Parathyroid adenoma (tissue), 2 donors: ENCODE measurements at regions not wholly inside any gene's neighbourhood (a gene's known extent, or its start where the extent isn't known, plus 50 kb on each side); places are given as distances from the start of the nearest gene placed in this dataset.

Experiments
- H2AFZ ChIP-seq: fragments of 300-600 bp; sonication (generic); one replicate; pipeline ENCODE4 v1.7.0; 2017; ENCODE audit warnings: antibody characterized with exemption, mild to moderate bottlenecking
- H3K27ac ChIP-seq: fragments of 300-600 bp; sonication (generic); one replicate; pipeline ENCODE4 v1.7.0; 2017
- H3K27me3 ChIP-seq: fragments of 300-600 bp; sonication (generic); one replicate; pipeline ENCODE4 v1.7.0; 2017; ENCODE audit warnings: low read length; ENCODE audit not compliant: control insufficient read depth, insufficient read depth
- H3K36me3 ChIP-seq: fragments of 300-600 bp; sonication (generic); one replicate; pipeline ENCODE4 v1.7.0; 2017; ENCODE audit warnings: low read length; ENCODE audit not compliant: control insufficient read depth, insufficient read depth
- H3K4me1 ChIP-seq: fragments of 300-600 bp; sonication (generic); one replicate; pipeline ENCODE4 v1.7.0; 2017; ENCODE audit warnings: control low read depth
- H3K4me2 ChIP-seq: fragments of 300-600 bp; sonication (generic); one replicate; pipeline ENCODE4 v1.7.0; 2017; ENCODE audit warnings: low read length
- H3K4me3 ChIP-seq: fragments of 300-600 bp; sonication (generic); one replicate; pipeline ENCODE4 v1.7.0; 2017; ENCODE audit warnings: low read depth, low read length
- H3K79me2 ChIP-seq: fragments of 300-600 bp; sonication (generic); one replicate; pipeline ENCODE4 v1.7.0; 2017; ENCODE audit warnings: control low read depth
- H3K9ac ChIP-seq: fragments of 300-600 bp; sonication (generic); one replicate; pipeline ENCODE4 v1.7.0; 2017; ENCODE audit warnings: mild to moderate bottlenecking
- H3K9me3 ChIP-seq: fragments of 300-600 bp; sonication (generic); one replicate; pipeline ENCODE4 v1.7.0; 2017; ENCODE audit warnings: low read length; ENCODE audit not compliant: control insufficient read depth
- TF ChIP-seq, protein P1 (sequence below): fragments of 300-600 bp; sonication (generic); IDR thresholded peaks from one replicate; pipeline ENCODE4 v1.7.0; 2017; ENCODE audit warnings: antibody characterized with exemption, mild to moderate bottlenecking
- donor health status: primary hyperparathyroidism.

DNA sequence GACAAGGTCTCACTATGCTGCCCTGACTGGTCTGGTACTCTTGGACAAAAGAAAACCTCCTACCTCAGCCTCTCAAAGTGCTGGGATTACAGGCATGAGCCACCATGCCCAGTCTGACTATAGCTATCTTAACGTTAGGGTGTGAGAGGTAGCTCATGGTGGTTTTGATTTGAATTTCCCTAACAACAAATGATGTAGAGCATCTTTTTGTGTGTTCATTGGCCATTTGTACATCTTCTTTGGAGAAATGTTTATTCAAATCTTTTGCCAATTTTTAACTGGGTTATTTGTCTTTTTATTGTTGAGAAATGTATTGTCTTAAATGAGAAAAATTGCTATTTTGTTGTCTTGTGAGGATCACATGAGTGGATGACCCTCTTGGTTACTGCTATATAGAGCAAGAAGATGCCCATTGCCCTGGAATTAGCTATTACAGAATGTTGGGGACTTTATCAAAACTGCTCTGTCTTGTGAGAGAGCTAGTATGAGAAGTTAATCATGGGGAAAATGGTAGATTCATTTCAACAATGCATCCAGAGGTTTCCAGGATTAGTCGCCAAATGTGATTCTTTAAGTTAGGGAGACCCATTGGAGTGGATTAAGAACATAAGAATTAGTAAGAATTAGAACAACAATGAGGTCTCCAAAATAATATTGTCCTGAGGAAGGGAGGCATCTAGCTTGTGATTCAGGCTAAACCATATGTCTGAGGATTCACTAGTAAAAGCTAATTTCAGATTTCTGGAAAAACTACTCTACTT lies 124.3 kb upstream of the MOCS2 start:
- Histone ChIP-seq H3K9ac (no peak overlapping the region), H3K4me1 (no peaks in the 10 kb centered on the region), H3K79me2 (no peaks in the 10 kb centered on the region), H3K27me3 (no peaks in the 10 kb centered on the region), H3K36me3 (no peaks in the 10 kb centered on the region), H3K9me3 (no peaks in the 10 kb centered on the region), H3K4me2 (no peak overlapping the region), H2AFZ (no peak overlapping the region), H3K27ac (no peak overlapping the region), H3K4me3 (no peak overlapping the region)
- TF ChIP-seq, protein P1, sequence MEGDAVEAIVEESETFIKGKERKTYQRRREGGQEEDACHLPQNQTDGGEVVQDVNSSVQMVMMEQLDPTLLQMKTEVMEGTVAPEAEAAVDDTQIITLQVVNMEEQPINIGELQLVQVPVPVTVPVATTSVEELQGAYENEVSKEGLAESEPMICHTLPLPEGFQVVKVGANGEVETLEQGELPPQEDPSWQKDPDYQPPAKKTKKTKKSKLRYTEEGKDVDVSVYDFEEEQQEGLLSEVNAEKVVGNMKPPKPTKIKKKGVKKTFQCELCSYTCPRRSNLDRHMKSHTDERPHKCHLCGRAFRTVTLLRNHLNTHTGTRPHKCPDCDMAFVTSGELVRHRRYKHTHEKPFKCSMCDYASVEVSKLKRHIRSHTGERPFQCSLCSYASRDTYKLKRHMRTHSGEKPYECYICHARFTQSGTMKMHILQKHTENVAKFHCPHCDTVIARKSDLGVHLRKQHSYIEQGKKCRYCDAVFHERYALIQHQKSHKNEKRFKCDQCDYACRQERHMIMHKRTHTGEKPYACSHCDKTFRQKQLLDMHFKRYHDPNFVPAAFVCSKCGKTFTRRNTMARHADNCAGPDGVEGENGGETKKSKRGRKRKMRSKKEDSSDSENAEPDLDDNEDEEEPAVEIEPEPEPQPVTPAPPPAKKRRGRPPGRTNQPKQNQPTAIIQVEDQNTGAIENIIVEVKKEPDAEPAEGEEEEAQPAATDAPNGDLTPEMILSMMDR = no peak

DNA sequence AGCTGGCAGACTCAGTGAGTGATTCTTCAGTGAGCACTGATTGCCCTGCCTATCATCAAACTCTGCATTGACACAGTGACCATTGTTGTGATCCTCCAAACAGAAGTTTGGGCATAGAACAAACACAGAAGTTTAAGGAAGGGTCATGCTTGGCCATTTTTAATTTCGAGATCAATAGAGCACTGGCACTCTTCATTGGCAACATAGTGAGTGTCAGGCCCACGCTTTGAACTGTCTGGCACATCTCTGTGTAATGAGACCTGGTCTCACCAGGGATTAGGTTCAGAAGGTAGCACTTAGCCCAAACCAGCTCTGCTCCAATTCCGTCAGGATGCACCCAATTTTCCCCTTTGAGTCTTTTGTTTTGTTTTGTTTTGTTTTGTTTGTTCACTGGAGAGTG lies 127.1 kb upstream of the MOCS2 start:
- no peak overlapping the region for H3K9ac ChIP-seq
- no peaks in the 10 kb centered on the region for H3K4me1 ChIP-seq
- no peak overlapping the region for H3K4me3 ChIP-seq
- H3K4me2 ChIP-seq = no peak overlapping the region
- H2AFZ ChIP-seq = no peak overlapping the region
- no peaks in the 10 kb centered on the region for H3K9me3 ChIP-seq
- TF ChIP-seq, protein P1 = no peak
- H3K27me3 ChIP-seq = no peaks in the 10 kb centered on the region
- H3K27ac ChIP-seq = no peak overlapping the region
- H3K36me3 ChIP-seq = no peaks in the 10 kb centered on the region
- no peaks in the 10 kb centered on the region for H3K79me2 ChIP-seq

DNA sequence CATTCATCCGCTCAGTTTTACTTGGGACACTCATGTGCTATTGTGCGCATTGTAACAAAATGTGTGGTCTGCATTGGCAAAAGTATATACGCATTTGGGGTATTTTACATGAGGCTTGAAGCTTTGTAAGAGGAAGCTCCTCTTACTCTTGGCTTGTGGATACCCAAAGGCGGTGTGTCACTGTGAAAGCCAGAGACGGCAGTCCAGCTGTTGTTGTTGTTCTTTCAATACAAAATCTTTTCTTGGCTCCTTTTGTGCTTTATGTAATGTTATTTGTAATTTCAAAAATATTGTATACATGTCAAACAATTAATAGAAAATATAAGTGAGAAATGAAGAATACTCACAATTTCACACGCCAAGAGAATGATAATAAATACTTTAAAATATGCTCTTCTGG lies 128.3 kb upstream of the MOCS2 start:
- Histone ChIP-seq H3K36me3 (no peaks in the 10 kb centered on the region), H3K4me3 (no peak overlapping the region), H3K27ac (no peak overlapping the region), H3K4me2 (no peak overlapping the region), H3K9ac (no peak overlapping the region), H3K27me3 (no peaks in the 10 kb centered on the region), H3K79me2 (no peaks in the 10 kb centered on the region), H2AFZ (no peak overlapping the region), H3K4me1 (no peaks in the 10 kb centered on the region), H3K9me3 (no peaks in the 10 kb centered on the region)
- TF ChIP-seq, protein P1 = no peak

DNA sequence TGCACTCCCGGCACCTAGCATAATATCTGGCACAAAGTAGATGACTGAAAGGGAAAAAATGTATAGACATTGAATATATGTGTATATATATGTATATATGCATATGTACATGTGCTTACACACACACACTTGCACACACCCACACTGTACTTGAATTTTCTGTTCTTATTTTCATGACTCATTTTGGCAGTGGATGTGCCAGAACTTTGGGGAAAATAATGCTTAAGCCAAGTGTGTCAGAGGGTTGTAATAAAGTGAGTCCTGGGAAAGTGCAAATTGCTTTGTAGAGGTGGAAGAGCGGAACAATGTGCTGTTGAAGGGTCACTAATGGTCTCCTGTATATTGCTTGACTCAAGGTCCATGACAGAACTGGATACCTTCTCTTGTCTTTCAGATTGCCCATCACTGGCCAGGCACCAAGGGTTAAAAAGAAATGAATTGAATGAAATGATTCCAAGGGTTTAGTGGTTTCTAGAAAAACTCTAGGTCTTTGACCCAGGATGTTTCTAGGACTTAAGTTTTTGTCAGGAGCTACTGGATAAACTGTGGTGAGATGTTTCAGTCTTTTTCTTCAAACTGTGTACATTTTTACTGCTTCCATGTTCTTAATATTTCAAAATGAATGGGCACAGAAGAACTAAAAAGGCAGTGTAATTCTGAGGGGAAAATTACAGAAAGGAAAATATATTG lies 129.9 kb upstream of the MOCS2 start:
- Histone ChIP-seq H3K4me3 (no peak overlapping the region), H3K9ac (no peak overlapping the region), H3K27ac (no peak overlapping the region), H3K9me3 (no peaks in the 10 kb centered on the region), H3K36me3 (no peaks in the 10 kb centered on the region), H3K4me1 (no peaks in the 10 kb centered on the region), H3K27me3 (no peaks in the 10 kb centered on the region), H3K79me2 (no peaks in the 10 kb centered on the region), H2AFZ (no peak overlapping the region), H3K4me2 (no peak overlapping the region)
- TF ChIP-seq, protein P1 = no peak

DNA sequence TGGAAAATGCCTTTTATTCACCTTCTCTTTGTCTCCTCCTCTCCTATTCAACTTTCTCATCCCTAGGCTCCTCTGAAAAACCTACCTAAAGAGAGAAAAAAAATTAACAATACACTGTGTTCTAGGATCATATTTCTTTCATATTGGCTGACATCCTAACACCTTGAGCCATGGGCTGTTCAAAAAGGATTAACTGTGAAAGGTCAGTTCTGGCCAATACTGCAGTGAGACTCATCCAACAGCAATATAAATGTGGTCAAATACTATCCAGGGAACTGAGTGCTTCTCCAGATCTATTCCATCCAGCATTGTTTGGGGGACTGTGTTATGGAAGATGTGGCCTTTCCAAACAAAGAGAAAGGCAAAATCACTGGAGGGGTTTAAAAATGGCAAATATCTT lies 131.1 kb upstream of the MOCS2 start:
- Histone ChIP-seq H3K9ac (no peak overlapping the region), H2AFZ (no peak overlapping the region), H3K4me3 (no peak overlapping the region), H3K27me3 (no peaks in the 10 kb centered on the region), H3K4me1 (no peaks in the 10 kb centered on the region), H3K27ac (no peak overlapping the region), H3K36me3 (no peaks in the 10 kb centered on the region), H3K79me2 (no peaks in the 10 kb centered on the region), H3K4me2 (no peak overlapping the region), H3K9me3 (no peaks in the 10 kb centered on the region)
- TF ChIP-seq, protein P1 = no peak
